GM18498 (cell line): ENCODE measurements at regions not wholly inside any gene's neighbourhood (a gene's known extent, or its start where the extent isn't known, plus 50 kb on each side); places are given as distances from the start of the nearest gene placed in this dataset.
"Not testable (repeated sequence)": the region's sequence is repeated elsewhere in the genome, so short reads cannot be mapped to it uniquely, and the experiment has no call there.

Experiments used
- ATAC-seq: cut with Tn5 transposase; IDR thresholded peaks from one replicate; pipeline ENCODE4 v1.9.1; 2021; ENCODE audit warnings: mild to moderate bottlenecking, moderate library complexity; ENCODE audit not compliant: unreplicated experiment

GRCh38 chr4:13922873-13923645 lies 295.5 kb upstream of the BOD1L1 start:
- ATAC-seq, result no peak

GRCh38 chr4:13924900-13925299 lies 297.4 kb upstream of the BOD1L1 start:
- ATAC-seq, result not testable (repeated sequence)

GRCh38 chr4:13928214-13928613 lies 300.7 kb upstream of the BOD1L1 start:
- no peak for ATAC-seq

GRCh38 chr4:13930155-13930554 lies 302.6 kb upstream of the BOD1L1 start:
- no peak for ATAC-seq

- no peak for ATAC-seq
These were observed 305.7 kb upstream of the BOD1L1 start for GRCh38 chr4:13933191-13933590.

- no peak for ATAC-seq
These were observed 310.8 kb upstream of the BOD1L1 start for GRCh38 chr4:13938299-13938698.

GRCh38 chr4:13940921-13941320 lies 313.4 kb upstream of the BOD1L1 start:
- ATAC-seq, result no peak

GRCh38 chr4:13942977-13943376 lies 315.5 kb upstream of the BOD1L1 start:
- ATAC-seq, result no peak

GRCh38 chr4:13944095-13944511 lies 316.6 kb upstream of the BOD1L1 start:
- ATAC-seq, result no peak

GRCh38 chr4:13947921-13948320 lies 320.4 kb upstream of the BOD1L1 start:
- ATAC-seq, result no peak

GRCh38 chr4:13950491-13950890 lies 323.0 kb upstream of the BOD1L1 start:
- ATAC-seq, result no peak

GRCh38 chr4:13953083-13953482 lies 325.6 kb upstream of the BOD1L1 start:
- ATAC-seq, result no peak

- no peak for ATAC-seq
These were observed 328.0 kb upstream of the BOD1L1 start for GRCh38 chr4:13955551-13955950.

GRCh38 chr4:13956947-13957346 lies 329.4 kb upstream of the BOD1L1 start:
- ATAC-seq, result no peak

GRCh38 chr4:13957871-13958270 lies 330.3 kb upstream of the BOD1L1 start:
- no peak for ATAC-seq

- no peak for ATAC-seq
These were observed 336.1 kb upstream of the BOD1L1 start for GRCh38 chr4:13963601-13964000.

- no peak for ATAC-seq
These were observed 339.0 kb upstream of the BOD1L1 start for GRCh38 chr4:13966231-13967195.

- no peak for ATAC-seq
These were observed 341.2 kb upstream of the BOD1L1 start for GRCh38 chr4:13968723-13969122.

- no peak for ATAC-seq
These were observed 342.8 kb upstream of the BOD1L1 start for GRCh38 chr4:13970349-13970748.

- no peak for ATAC-seq
These were observed 350.2 kb upstream of the BOD1L1 start for GRCh38 chr4:13977746-13978145.

GRCh38 chr4:13980317-13981310 lies 353.1 kb upstream of the BOD1L1 start:
- ATAC-seq, result peak; percentile 66
